ENCODE measurements at regions not wholly inside any gene's neighbourhood (a gene's known extent, or its start where the extent isn't known, plus 50 kb on each side); places are given as distances from the start of the nearest gene placed in this dataset.

DNA sequence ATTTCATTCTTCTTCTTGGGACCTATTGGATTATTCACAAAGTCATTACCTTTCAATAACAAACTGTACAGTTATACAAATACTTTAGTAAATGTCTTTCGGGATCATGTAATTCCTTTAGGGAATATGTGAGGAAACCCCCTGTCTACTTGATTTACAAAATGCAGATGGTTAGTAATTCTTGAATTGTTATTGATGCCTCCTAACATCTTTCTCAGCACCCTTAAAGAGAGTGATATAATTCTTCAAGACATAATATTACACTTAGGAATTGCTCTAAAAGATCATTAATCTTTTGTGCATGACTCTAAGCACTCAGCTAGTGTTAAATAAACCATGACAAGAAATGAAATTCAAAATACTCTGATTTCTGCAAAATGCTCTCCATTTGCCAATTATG, 988.1 kb upstream of the HS3ST1 start:
- TF ChIP-seq EZH2phosphoT487 (IDR thresholded peaks at IDR 0.05; ENCODE audit: borderline replicate concordance) (no peak), CEBPB (IDR thresholded peaks at IDR 0.05; ENCODE audit: low read depth) (no peak), FOSL1 (IDR thresholded peaks at IDR 0.05; ENCODE audit: low read depth) (no peak), JUND (IDR thresholded peaks at IDR 0.05) (no peak), POLR2AphosphoS5 (IDR thresholded peaks at IDR 0.05; ENCODE audit: low read depth, low read length) (no peak), SP1 (IDR thresholded peaks at IDR 0.05; ENCODE audit: low read depth) (no peak), RAD21 (IDR thresholded peaks at IDR 0.05; ENCODE audit: low read depth) (no peak), YY1 (IDR thresholded peaks at IDR 0.05; ENCODE audit: extremely low read depth, insufficient replicate concordance, low read depth, low read length) (no peak), CBX3 (IDR thresholded peaks at IDR 0.05; ENCODE audit: low read depth) (no peak), ELF1 (IDR thresholded peaks at IDR 0.05; ENCODE audit: borderline replicate concordance, low read depth) (no peak), SIN3A (IDR thresholded peaks at IDR 0.05; ENCODE audit: low read depth) (no peak), ZNF274 (IDR thresholded peaks at IDR 0.05; ENCODE audit: low read depth, low read length) (no peak)
- TF ChIP-seq, protein P1, sequence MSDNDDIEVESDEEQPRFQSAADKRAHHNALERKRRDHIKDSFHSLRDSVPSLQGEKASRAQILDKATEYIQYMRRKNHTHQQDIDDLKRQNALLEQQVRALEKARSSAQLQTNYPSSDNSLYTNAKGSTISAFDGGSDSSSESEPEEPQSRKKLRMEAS (IDR thresholded peaks at IDR 0.05) = no peak
- TF ChIP-seq, protein P2, sequence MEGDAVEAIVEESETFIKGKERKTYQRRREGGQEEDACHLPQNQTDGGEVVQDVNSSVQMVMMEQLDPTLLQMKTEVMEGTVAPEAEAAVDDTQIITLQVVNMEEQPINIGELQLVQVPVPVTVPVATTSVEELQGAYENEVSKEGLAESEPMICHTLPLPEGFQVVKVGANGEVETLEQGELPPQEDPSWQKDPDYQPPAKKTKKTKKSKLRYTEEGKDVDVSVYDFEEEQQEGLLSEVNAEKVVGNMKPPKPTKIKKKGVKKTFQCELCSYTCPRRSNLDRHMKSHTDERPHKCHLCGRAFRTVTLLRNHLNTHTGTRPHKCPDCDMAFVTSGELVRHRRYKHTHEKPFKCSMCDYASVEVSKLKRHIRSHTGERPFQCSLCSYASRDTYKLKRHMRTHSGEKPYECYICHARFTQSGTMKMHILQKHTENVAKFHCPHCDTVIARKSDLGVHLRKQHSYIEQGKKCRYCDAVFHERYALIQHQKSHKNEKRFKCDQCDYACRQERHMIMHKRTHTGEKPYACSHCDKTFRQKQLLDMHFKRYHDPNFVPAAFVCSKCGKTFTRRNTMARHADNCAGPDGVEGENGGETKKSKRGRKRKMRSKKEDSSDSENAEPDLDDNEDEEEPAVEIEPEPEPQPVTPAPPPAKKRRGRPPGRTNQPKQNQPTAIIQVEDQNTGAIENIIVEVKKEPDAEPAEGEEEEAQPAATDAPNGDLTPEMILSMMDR (IDR thresholded peaks at IDR 0.05 in 2 of 3, conservative IDR thresholded peaks at IDR 0.05 in 1 of 3; ENCODE audit: borderline replicate concordance in 1 of 3, insufficient read depth in 1 of 3, low read depth in 2 of 3, low read length in 2 of 3) = no peak
- TF ChIP-seq, protein P3, sequence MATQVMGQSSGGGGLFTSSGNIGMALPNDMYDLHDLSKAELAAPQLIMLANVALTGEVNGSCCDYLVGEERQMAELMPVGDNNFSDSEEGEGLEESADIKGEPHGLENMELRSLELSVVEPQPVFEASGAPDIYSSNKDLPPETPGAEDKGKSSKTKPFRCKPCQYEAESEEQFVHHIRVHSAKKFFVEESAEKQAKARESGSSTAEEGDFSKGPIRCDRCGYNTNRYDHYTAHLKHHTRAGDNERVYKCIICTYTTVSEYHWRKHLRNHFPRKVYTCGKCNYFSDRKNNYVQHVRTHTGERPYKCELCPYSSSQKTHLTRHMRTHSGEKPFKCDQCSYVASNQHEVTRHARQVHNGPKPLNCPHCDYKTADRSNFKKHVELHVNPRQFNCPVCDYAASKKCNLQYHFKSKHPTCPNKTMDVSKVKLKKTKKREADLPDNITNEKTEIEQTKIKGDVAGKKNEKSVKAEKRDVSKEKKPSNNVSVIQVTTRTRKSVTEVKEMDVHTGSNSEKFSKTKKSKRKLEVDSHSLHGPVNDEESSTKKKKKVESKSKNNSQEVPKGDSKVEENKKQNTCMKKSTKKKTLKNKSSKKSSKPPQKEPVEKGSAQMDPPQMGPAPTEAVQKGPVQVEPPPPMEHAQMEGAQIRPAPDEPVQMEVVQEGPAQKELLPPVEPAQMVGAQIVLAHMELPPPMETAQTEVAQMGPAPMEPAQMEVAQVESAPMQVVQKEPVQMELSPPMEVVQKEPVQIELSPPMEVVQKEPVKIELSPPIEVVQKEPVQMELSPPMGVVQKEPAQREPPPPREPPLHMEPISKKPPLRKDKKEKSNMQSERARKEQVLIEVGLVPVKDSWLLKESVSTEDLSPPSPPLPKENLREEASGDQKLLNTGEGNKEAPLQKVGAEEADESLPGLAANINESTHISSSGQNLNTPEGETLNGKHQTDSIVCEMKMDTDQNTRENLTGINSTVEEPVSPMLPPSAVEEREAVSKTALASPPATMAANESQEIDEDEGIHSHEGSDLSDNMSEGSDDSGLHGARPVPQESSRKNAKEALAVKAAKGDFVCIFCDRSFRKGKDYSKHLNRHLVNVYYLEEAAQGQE (IDR thresholded peaks at IDR 0.05; ENCODE audit: low read depth) = no peak
- ChIA-PET CTCF (no interaction called here), POLR2A (no interaction called here), RAD21 (ENCODE audit: low non-redundant PET in 1 of 2, low total read pairs in 2 of 2, uncharacterized antibody in 2 of 2, unreplicated experiment in 2 of 2) (no interaction called here)
- no peak overlapping the region for H3K9ac ChIP-seq (ENCODE audit: low read length)
- no peak overlapping the region for H2AFZ ChIP-seq (ENCODE audit: low read depth, low read length, poor library complexity, severe bottlenecking)
- no peak overlapping the region for H3K27ac ChIP-seq (ENCODE audit: low read depth, low read length)
- intact Hi-C loops (cut with micrococcal nuclease) = no loop called here
- DNase-seq (ENCODE audit: low read depth, low spot score) (no peak), ATAC-seq (no peak)
- no peaks in the 10 kb centered on the region for H4K20me1 ChIP-seq (ENCODE audit: insufficient read depth)
- no peaks in the 10 kb centered on the region for H3K9me2 ChIP-seq (ENCODE audit: insufficient read depth)
- no peaks in the 10 kb centered on the region for H3K27me3 ChIP-seq (ENCODE audit: insufficient read depth, low read length)
- no peaks in the 10 kb centered on the region for H3K79me2 ChIP-seq (ENCODE audit: insufficient read depth, low read length)
- H3K4me3 ChIP-seq (replicated peaks in 1 of 2; ENCODE audit: low read depth in 1 of 2, low read length in 2 of 2) = no peak overlapping the region
- peaks cover 4 to 10% of the 10 kb centered on the region in 2 experiments; a peak in 3 of 4 replicates for H3K4me1 ChIP-seq (ENCODE audit: control insufficient read depth in 1 of 2, insufficient read depth in 2 of 2, low read length in 2 of 2)
- BruUV-seq (replicated peaks) = no TSS peak
- no peak overlapping the region for H3K4me2 ChIP-seq (ENCODE audit: low read length)
- no peaks in the 10 kb centered on the region for H3K9me3 ChIP-seq (ENCODE audit: control insufficient read depth in 1 of 2, insufficient read depth in 1 of 2, low read depth in 1 of 2, low read length in 2 of 2)
- no peaks in the 10 kb centered on the region for H3K36me3 ChIP-seq (ENCODE audit: control insufficient read depth in 1 of 2, insufficient read depth in 2 of 2, low read length in 2 of 2)
